Hepatocyte (in vitro differentiated cells): ENCODE measurements at regions not wholly inside any gene's neighbourhood (a gene's known extent, or its start where the extent isn't known, plus 50 kb on each side); places are given as distances from the start of the nearest gene placed in this dataset.
A peak's percentile ranks its signal among the peaks of the same experiment; 100 is the strongest.

ENCODE experiments used
- DNase-seq: peaks from one replicate; pipeline ENCODE4 v3.0.0-alpha.2; 2016; ENCODE audit warnings: low spot score
- H2AFZ ChIP-seq: fragments of 200-600 bp; sonication (generic); 2 replicates; pipeline ENCODE4 v1.6.0; 2016; ENCODE audit warnings: antibody characterized with exemption, mild to moderate bottlenecking
- H3K27ac ChIP-seq: fragments of 200-600 bp; sonication (generic); 2 replicates; pipeline ENCODE4 v1.5.1; 2016; ENCODE audit warnings: mild to moderate bottlenecking
- H3K27me3 ChIP-seq: fragments of 200-600 bp; sonication (generic); 2 replicates; pipeline ENCODE4 v1.6.1; 2016
- H3K36me3 ChIP-seq: fragments of 200-600 bp; sonication (generic); replicated peaks from 2 replicates; pipeline ENCODE4 v1.5.1; 2016; ENCODE audit warnings: low read depth; ENCODE audit not compliant: insufficient read depth
- H3K4me1 ChIP-seq: fragments of 200-600 bp; sonication (generic); 2 replicates; pipeline ENCODE4 v1.5.1; 2016; ENCODE audit warnings: mild to moderate bottlenecking, moderate library complexity; ENCODE audit not compliant: insufficient read depth
- H3K4me2 ChIP-seq: fragments of 200-600 bp; sonication (generic); 2 replicates; pipeline ENCODE4 v1.6.0; 2016
- H3K4me3 ChIP-seq: fragments of 200-600 bp; sonication (generic); 2 replicates; pipeline ENCODE4 v1.5.1; 2016; ENCODE audit warnings: mild to moderate bottlenecking
- H3K79me2 ChIP-seq: fragments of 200-600 bp; sonication (generic); 2 replicates; pipeline ENCODE4 v1.6.0; 2017; ENCODE audit warnings: mild to moderate bottlenecking
- H3K9me2 ChIP-seq: fragments of 200-600 bp; sonication (generic); replicated peaks from 2 replicates; pipeline ENCODE4 v1.6.0; 2017; ENCODE audit warnings: mild to moderate bottlenecking; ENCODE audit not compliant: insufficient read depth
- H3K9me3 ChIP-seq: fragments of 200-600 bp; sonication (generic); 2 replicates; pipeline ENCODE4 v1.5.1; 2016; ENCODE audit warnings: low read depth, mild to moderate bottlenecking
- H4K20me1 ChIP-seq: fragments of 200-600 bp; sonication (generic); 2 replicates; pipeline ENCODE4 v1.6.0; 2016; ENCODE audit warnings: mild to moderate bottlenecking; ENCODE audit not compliant: insufficient read depth, poor library complexity, severe bottlenecking
- CTCF ChIP-seq: fragments of 200-600 bp; sonication (generic); IDR thresholded peaks from 2 replicates; pipeline ENCODE4 v1.5.1; 2016; ENCODE audit warnings: antibody characterized with exemption, mild to moderate bottlenecking; ENCODE audit not compliant: poor library complexity
- EZH2 ChIP-seq: fragments of 200-600 bp; sonication (generic); IDR thresholded peaks from 2 replicates; pipeline ENCODE4 v1.6.1; 2016; ENCODE audit warnings: antibody characterized with exemption, mild to moderate bottlenecking, borderline replicate concordance
- EZH2phosphoT487 ChIP-seq: fragments of 200-600 bp; sonication (generic); IDR thresholded peaks from one replicate; pipeline ENCODE4 v1.6.1; 2018; ENCODE audit warnings: antibody characterized with exemption, mild to moderate bottlenecking, low read depth, moderate library complexity; ENCODE audit not compliant: unreplicated experiment, severe bottlenecking
- WGBS: methylation state at CpG from one replicate; pipeline ENCODE4 v1.1.6; 2016; ENCODE audit warnings: low lambda C conversion rate; ENCODE audit errors: missing lambda C conversion rate; 5-methylcytosine and 5-hydroxymethylcytosine counted together

GRCh38 chr4:163012816-163013215, 153.9 kb downstream of the NAF1 start:
- H3K4me3 ChIP-seq = no peak overlapping the region
- no peak overlapping the region for H3K27ac ChIP-seq
- H3K79me2 ChIP-seq = no peaks in the 10 kb centered on the region
- TF ChIP-seq EZH2 (no peak), EZH2phosphoT487 (no peak), CTCF (no peak)
- no peaks in the 10 kb centered on the region for H3K36me3 ChIP-seq
- no peaks in the 10 kb centered on the region for H3K9me3 ChIP-seq
- no peak overlapping the region for H2AFZ ChIP-seq
- no peaks in the 10 kb centered on the region for H4K20me1 ChIP-seq
- no peak overlapping the region for H3K4me2 ChIP-seq
- no peaks in the 10 kb centered on the region for H3K27me3 ChIP-seq
- 60% methylated on average over 4 of the region's 4 CpGs for WGBS
- no peaks in the 10 kb centered on the region for H3K4me1 ChIP-seq
- H3K9me2 ChIP-seq = no peaks in the 10 kb centered on the region
- DNase-seq = no peak

GRCh38 chr4:163003979-163004378, 162.7 kb downstream of the NAF1 start:
- H3K4me3 ChIP-seq = no peak overlapping the region
- no peaks in the 10 kb centered on the region for H3K9me3 ChIP-seq
- H3K27me3 ChIP-seq = no peaks in the 10 kb centered on the region
- no peak for DNase-seq
- WGBS = 74% methylated on average over 4 of the region's 4 CpGs
- no peak overlapping the region for H3K4me2 ChIP-seq
- H3K79me2 ChIP-seq = no peaks in the 10 kb centered on the region
- H3K9me2 ChIP-seq = no peaks in the 10 kb centered on the region
- H3K27ac ChIP-seq = no peak overlapping the region
- TF ChIP-seq EZH2 (no peak), EZH2phosphoT487 (no peak), CTCF (no peak)
- no peaks in the 10 kb centered on the region for H3K36me3 ChIP-seq
- H4K20me1 ChIP-seq = no peaks in the 10 kb centered on the region
- H3K4me1 ChIP-seq = no peaks in the 10 kb centered on the region
- no peak overlapping the region for H2AFZ ChIP-seq

GRCh38 chr4:162988530-162988929, 178.2 kb downstream of the NAF1 start:
- Histone ChIP-seq H3K4me3 (no peak overlapping the region), H2AFZ (no peak overlapping the region), H3K4me2 (no peak overlapping the region), H3K9me2 (no peaks in the 10 kb centered on the region), H3K9me3 (no peaks in the 10 kb centered on the region), H3K79me2 (no peaks in the 10 kb centered on the region), H3K27ac (no peak overlapping the region), H3K4me1 (no peaks in the 10 kb centered on the region), H3K27me3 (no peaks in the 10 kb centered on the region), H3K36me3 (no peaks in the 10 kb centered on the region), H4K20me1 (no peaks in the 10 kb centered on the region)
- TF ChIP-seq EZH2phosphoT487 = peak; percentile 91
- TF ChIP-seq EZH2 = no peak
- TF ChIP-seq CTCF = no peak
- DNase-seq = no peak

GRCh38 chr4:162985131-162985530, 181.6 kb downstream of the NAF1 start:
- no peaks in the 10 kb centered on the region for H3K36me3 ChIP-seq
- no peak overlapping the region for H2AFZ ChIP-seq
- H3K9me3 ChIP-seq = no peaks in the 10 kb centered on the region
- no peak overlapping the region for H3K4me2 ChIP-seq
- H3K27ac ChIP-seq = no peak overlapping the region
- no peaks in the 10 kb centered on the region for H3K9me2 ChIP-seq
- no peak for DNase-seq
- H4K20me1 ChIP-seq = no peaks in the 10 kb centered on the region
- no peak for TF ChIP-seq EZH2
- no peak for TF ChIP-seq EZH2phosphoT487
- TF ChIP-seq CTCF = no peak
- 93% methylated on average over 13 of the region's 13 CpGs for WGBS
- no peaks in the 10 kb centered on the region for H3K4me1 ChIP-seq
- H3K79me2 ChIP-seq = no peaks in the 10 kb centered on the region
- H3K4me3 ChIP-seq = no peak overlapping the region
- no peaks in the 10 kb centered on the region for H3K27me3 ChIP-seq
